ENCODE measurements at regions not wholly inside any gene's neighbourhood (a gene's known extent, or its start where the extent isn't known, plus 50 kb on each side); places are given as distances from the start of the nearest gene placed in this dataset.
"Not testable (repeated sequence)": the region's sequence is repeated elsewhere in the genome, so short reads cannot be mapped to it uniquely, and the experiment has no call there.

DNA sequence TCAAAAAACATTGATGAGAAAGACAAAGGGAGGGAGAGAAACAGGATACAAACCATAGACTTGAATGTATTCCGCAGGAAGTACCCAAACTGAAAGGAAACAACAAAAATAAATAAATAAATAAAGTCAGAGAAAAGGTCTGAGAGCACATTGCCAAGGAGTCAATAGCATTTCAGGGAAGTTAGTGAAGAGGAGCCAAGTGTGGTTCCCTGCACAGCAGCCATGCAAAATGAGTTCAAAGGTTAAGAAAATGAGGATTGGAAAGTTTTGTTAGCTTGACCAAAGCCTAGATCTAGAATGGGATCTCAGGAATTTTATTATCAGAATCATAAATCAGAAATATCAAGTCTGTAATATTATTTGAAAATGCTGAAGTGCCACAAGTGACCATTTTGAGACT, 700.0 kb downstream of the MAFB start:
- no peak for DNase-seq

DNA sequence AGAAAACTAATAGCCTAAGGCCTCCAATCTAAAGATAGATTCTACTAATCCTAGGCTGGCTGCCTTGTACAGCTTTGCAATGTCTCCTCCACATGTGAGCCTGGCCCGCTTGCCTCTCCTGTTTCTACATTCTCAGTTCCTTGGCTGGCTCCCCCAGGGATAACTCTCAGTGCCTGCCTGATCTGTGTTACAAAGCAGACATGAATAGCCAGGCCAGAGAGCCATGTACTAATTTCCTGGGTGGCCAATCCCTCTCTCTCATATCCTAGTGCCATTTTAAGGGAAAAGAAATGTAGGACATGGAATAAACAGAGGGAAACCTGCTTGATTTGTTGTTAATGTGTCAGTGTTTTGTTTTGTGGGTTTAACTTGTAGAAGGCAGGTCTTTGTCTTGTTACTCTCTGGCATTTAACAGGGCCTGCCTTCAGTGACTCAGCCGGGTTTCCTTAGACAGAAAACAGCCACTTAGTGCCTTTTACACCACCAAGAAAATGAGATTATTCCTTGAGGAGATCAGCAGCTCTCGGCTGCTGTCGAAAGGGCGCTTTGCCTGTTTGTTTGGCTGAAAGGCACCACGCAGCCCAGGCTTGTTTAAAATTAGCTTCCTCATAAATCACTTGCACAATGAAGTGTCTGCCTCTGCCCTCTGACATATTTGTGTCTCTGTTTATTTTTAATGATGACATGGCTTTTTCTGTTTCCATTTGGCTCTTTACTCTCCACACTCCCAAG, 702.7 kb downstream of the MAFB start:
- DNase-seq = peak; percentile 88 to 92

DNA sequence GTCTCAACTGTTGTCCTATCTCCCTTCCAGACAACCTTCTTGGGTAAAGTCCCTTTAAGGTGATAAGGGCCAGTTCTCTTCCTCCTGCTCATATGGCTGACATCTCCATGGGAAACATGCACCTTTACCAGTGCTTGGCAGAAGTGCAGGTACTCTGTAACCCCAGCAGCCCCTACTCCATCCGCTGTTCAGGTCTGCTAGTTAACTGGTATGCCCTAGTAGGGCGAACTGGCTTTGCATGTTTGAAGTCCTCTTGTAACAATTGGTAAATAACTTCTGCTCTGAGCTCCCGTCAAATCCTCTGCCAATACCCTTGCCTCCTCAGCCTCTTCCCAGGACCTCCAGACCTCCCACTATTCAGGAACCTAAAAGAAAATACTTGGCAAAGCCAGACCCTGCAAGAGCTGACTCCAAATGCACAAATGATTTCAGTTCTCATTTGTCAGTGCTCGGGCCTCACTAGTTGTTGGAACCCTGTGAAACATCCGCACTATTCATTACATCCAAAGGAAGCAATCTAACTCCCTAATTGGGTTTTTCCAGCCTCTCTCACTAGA, 703.7 kb downstream of the MAFB start:
- DNase-seq = no peak

DNA sequence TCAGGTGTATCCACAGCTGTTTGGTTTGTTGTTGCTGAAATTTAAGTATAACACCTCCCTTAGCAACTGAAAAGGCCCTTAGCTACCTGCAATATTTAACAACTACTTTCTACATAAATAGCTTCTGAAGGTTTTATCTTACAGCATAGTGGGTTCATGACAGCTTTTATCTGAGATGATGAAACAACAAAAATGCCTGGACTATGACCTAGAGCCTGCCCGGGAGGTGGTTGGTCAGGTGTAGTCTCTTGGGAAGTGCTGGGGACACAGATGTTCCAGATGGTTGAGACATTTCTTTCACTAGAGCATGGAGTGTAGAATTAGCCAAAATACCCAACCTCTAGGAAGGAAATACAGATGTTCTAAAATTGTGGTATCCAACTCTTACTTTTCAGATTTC, 705.4 kb downstream of the MAFB start:
- no peak for DNase-seq

DNA sequence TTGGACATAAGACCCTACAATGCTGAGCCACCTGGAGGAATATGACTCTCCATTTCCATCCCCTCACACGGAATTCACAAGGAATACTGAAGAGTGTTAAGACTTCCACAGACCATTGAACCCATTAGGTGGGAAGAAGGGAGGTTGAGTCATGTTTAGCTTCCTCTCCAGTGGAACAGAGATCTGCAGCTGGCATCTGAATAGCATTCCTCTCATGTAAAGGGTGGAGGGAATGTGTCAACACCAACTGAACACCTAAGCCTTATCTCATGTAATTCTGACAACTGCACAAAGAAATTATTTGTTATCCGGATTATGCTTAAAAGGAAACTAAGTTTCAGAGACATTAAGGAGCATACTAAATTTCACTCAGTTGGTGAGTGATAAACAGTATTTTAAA, 705.9 kb downstream of the MAFB start:
- no peak for DNase-seq

DNA sequence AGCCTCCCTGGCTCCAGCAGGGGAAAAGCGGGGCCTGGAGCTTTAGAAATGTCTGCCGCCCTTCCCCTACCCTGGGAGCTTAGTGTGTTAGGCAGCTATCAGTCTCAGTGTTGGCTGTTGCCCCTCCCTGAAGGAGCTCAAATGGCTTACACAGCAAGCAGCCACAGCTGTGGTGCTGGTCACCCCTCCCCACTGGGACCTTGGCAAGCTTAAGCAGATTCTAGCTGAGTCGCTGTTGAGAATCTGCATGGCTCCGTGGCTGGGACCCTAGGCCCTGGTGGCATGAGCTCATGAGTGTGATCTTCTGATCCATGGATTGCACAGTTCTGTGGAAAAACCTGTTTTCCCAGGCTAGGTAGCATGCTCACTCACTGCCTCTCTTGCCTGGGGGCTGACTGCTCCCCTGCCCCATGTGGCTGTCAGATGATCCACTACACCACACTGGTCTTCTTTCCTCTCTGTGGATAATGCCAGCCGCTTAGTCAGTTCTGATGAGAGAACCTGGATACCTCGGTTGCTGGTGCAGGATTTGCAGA, 714.0 kb downstream of the MAFB start:
- DNase-seq = no peak

DNA sequence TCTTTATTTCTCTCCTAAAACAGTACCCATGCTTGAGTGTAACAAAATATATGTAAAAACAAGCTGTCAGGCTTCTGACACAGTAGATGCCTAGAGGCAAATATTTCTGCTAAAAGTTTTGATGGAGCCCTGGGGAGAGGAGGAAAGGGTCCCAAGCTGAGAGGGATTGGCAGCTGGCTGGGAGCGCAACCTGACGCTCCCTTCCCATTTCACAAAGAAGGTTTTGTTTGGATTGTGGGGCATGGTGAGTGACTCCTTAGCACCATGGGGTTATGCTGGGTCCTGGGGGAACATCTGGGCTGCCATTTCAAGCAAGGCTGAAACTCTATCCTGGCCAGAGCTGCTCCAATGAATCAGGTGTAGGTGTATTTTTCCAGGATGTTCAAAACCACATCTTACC, 720.5 kb downstream of the MAFB start:
- DNase-seq = no peak

DNA sequence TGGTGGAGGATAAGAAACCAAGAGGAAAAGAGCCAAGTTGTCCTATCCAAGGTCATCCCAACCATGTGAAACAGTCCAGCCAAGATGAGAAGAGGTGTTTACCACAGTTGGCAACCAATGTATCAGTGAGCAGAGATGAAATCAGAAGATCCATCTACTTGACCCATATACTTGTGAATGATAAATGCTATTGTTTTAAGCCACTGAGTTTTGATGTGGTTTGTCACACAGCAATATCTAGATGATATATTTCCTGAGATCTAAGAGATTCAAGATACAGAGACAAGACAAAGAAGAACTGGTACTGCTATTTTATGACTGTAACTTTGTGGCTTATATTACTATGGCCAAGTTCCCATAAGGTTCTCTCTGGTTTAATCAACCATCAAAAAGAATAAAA, 721.2 kb downstream of the MAFB start:
- DNase-seq = no peak

DNA sequence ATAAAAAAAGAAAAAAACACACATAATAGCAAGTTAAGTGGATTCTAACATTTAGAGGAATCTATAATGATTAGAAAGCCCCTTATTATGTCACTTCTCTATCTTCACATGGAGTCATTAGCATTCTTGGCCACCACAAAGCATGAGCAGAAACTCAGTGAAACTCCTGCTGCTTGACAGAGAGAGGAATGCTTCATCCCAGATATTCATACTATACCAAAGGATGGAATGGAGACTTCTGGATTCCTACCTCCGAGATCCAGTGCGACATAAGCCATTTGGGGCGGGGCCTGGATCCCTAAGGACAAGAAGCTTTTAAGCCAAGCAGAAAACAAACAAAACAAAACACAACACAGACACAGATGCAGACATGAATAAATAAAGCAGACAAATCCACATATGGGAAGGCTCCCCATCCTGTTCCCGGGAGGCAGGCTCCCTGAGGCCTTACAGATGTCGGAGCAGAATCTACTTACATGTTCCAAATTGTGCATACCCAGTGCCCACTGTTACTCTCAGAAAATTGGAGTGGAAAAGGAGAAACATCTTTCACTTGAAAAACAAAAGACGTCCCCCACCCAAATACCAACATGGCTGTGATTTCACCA, 727.3 kb downstream of the MAFB start:
- no peak for DNase-seq

DNA sequence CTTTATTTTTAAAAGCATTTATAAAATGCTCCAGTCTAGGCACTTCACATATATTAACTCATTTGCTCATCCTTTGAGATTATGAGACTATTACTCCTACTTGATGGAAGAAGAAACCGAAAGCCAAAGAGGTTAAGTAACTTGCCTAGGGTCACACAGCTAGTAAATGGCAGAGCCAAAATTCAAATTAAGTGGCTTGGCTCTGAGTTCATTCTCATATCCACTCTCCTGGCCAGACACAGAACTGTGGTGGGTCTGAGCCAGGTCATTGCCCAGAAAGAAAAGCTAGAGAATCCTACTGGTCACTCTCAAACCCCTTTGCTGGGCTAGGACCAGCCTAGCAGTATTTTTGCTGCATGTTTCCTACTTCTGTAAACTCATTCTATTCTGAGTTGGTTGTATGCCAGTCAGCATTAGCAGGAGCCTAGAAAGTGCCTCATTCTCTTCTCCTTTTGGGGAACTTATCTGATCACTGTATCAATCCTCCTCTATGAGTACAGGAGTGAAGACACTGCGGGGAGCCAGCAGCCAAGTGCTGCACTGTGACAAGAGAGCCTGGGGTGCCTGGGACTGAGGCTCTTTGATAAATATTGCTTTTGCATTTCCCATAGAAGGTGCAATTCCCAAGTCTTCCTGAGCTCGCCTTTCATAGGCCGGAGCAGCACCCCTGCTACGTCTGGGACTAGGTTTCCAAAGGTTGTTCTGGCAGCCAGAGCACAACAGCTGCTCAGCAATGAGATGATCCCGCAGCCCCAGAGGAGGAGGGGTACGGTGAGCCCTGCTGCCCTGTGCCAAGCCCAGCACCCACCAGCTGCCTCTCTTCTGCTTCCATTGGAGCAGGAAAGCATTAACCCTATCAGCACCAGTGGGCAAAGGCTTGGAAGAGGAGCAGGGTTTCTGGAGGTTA, 728.3 kb downstream of the MAFB start:
- no peak for DNase-seq

DNA sequence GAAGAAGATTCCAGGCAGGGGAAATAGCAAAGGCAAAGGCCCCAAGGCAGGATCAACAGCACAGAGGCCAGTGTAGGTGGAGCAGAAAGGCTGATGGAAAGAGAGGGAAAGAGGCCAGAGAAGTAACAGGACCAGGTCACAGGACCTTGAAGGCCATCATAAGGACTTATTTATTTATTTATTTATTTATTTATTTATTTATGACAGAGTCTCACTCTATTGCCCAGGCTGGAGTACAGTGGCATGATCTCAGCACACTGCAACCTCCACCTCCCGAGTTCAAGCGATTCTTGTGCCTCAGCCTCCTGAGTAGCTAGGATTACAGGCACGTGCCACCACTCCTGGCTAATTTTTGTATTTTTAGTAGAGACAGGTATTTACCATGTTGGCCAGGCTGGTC, 731.1 kb downstream of the MAFB start:
- DNase-seq = not testable (repeated sequence)

DNA sequence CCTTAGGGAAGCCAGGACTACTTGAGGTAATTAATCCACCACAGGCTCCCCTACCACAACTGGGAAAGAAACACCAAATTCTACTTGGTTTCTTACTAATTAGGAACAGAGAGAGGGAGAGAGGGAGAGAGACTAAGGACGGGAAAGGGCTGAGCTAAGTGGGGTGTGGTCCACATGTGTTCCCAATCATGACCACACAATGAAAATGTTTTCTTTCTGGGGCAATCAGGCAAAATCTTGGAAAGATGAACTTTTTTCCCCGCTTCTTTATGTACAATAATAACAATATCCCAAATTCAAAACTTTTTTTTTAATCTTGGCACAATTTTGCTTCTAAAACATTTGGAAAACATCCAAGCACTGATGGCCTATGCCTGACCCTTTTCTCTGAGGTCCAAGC, 734.4 kb downstream of the MAFB start:
- peak; percentile 25 to 38 for DNase-seq

DNA sequence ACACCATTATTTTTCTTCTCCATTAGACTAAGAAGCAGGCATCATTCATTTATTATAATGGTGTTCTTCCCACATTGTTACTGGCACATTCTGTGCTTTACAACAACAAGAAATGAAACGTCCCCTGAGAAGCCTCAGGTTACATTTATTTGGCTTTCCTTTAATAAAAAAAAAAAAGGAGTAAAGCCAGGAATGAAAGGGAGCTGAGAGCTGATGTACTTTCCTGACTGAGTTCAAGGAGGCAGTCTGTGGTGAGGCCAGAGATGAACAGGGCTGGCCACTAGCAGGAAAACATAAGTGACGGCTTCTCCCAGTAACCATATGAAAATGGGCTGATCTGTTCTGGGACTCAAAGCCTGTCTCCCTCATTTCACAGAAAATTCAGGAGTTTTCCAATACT, 742.1 kb downstream of the MAFB start:
- DNase-seq = no peak

DNA sequence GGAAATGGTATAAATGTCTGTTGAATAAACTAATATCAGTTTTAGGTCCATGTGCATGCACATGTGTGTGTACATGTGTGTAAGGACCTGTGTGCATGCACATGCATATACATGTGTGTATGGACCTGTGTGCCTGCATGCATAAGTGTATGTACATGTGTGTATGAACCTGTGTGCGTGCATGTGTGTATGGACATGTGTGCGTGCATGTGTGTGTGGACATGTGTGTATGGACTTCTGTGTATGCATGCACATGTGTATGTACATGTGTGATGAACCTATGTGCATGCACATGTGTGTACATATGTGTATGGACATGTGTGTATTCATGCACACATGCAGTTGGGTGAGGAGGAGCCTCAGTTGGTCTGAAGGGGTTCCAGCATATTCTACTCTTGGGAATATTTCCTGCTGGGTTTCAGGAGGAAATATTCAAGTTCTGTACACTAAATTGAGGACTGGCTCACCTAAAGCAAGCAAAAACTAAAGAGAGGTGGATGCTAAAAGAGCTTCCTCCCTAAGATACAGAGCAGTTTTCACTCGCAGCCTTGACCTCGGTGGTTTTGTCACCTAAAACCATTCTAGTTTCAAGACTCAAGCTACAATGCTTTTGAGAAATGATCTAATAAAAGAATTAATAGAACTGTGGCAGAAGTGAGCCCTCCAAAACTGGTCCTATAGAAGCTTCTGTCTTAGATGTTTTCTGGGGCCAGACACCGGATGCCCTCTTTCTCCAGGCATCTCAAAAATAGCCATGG, 742.8 kb downstream of the MAFB start:
- DNase-seq = no peak

DNA sequence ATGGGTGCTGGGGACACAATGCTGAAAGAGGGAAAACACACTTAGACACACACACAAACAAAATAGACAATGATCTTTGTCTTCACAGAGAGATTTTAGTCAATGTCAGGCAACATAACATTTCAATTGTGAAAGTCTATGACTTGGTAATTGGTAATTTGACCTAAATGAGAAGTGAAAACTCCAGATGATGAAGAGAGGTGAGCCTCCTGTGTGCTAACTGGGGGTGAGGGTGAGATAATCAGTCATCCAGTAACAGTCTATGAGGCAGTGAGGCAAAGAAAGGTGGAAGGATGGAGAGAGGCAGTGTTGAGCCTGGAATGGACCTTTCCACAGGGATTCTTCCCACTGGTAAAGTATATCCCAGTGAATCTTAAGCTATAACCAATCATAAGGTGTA, 744.2 kb downstream of the MAFB start:
- no peak for DNase-seq

DNA sequence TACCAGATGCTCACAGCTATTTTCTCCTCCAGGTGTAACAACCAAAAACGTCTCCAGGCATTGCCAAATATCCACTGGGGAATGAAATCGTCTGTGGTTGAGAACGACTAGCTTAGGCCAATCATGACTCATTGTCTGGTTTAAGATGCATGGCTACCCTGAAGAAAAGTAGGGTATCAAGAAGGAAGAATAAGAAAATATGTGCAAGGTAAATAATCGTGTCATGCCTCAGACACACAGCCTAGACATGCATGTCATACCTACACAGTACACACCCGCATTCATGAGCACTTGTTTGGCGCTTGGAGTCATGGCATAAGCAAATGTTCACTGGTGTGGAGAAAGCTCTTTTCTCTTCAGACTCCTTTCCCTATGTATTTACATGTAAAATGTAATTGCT, 745.7 kb downstream of the MAFB start:
- DNase-seq = no peak

DNA sequence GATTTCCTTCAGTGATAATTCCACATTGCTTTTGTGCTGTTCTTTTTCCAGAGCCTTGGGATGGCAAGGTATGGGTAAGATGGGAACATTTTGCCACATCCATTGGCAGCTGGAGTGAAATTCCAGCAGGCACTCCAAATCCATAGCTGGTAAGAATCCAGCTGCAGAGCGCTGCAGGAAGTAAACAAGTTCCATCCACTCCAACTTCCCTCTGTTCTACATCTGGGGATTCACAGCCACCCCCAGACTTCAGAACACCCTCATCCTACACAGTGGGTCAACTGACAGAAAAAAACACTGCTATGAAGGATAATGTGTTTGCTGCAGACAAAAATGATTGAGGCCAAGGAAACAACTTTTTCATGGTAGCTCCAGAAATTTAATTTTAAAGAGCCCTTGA, 747.8 kb downstream of the MAFB start:
- no peak for DNase-seq

DNA sequence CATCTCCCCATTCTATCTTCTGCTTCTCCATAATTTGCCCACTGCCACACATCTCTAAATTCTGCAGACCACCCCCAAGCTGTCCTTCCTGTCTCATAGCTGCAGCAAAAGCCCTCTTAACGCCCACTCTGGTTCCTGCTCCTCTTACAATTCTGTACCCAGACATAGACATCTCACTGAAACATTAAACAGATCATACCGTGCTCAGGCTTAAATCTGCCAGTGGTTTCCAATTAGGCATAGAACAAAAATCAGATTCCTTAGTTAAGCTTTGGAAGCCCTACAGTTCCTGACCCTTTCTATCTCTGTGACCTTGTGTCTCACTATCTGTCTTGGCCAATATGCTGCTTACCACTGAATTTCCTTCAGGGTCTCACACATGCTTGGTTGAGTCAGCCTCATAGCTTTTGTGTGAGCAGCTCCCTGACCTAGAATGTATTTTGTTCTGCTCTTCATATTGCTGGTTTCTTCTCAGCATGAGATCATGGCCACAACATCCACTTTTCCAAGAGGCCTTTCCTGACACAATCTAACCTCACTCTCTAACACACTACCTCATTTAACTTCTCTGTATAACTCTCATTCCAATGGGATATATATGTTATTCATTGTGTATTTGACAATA, 749.7 kb downstream of the MAFB start:
- no peak for DNase-seq

DNA sequence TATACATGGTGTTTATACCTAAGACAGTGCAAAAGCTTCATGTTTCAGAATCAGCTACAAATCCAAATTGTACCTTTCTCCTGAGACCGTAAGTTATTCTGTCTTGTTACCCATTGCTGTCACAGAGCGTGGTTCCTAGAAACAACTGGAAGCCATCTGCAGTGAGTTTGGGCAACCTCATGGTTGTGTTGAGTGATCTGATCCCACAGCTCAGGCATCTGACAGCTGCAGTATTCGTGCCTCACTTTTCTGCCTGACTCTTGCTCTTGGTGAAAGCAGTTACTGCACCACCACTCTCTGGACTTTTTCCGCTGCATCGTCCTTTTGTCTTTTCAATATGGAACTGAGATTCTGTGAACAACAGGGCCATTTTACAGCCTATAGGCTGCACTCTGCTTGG, 752.6 kb downstream of the MAFB start:
- no peak for DNase-seq

DNA sequence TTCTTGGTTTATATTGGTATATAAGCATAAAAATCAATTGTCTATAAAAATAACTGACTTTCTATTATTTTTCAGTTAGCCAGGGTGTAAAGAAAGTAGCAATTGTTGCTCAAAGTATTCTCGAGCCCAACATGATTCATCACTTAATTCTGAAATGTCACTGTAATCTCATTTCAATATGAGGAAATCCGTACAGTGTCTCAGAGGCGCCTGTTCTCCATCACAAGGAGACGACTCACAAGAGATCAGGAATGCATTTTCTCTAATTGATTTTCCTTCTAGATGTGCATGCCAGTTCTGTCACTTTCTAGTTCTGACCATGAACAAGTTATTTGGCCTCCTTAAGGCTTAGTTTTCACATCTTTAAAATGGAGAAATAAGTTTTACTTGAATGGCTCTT, 753.1 kb downstream of the MAFB start:
- no peak for DNase-seq

DNA sequence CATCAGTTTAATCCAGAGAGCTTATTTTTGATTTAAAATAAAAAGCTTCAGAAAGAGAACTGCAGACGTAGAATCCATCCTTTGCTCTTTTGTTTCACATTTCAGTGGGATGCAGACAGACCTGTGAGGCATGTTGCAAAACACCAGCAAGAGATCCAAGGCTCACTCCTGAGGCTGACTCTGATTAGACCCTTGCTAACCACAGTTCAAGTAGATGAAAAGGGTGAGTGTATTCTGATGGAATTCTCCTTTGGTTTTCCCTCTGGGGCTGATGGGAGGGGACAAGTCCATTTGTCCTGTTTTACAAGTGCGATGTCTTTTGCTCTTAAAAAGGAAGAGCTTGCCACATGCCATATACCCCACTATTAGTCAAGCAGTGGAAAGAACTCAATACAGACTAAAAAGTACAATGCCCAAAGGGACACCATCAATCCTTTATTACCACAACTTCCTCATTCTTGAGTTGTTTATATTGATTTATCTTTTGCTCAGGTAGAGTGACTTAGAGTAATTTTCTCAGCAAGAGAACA, 772.7 kb downstream of the MAFB start:
- DNase-seq = no peak
